HCT116 (cell line): ENCODE measurements at regions not wholly inside any gene's neighbourhood (a gene's known extent, or its start where the extent isn't known, plus 50 kb on each side); places are given as distances from the start of the nearest gene placed in this dataset.

Source experiments
- ATAC-seq: fragments of 200-7000 bp; cut with Tn5 transposase; 2 replicates; pipeline ENCODE4 v1.9.1; 2020; ENCODE audit warnings: mild to moderate bottlenecking, moderate library complexity
- BruUV-seq: library from RNA; stranded (reverse); fragments of 400-500 nt; replicated peaks from 2 replicates; lab custom pipeline; 2021; lab: Mats Ljungman, UMichigan
- CTCF ChIA-PET: fragments of 300-600 bp; sonication (Branson Sonifier 250); formaldehyde crosslinking; loops from one replicate; lab custom pipeline; 2021; ENCODE audit warnings: antibody characterized with exemption; lab: Charles Lee
- POLR2A ChIA-PET: fragments of 300-600, 350-600 bp; sonication (Branson Sonifier 250); formaldehyde crosslinking; loops from one replicate; lab custom pipeline; 2021; ENCODE audit warnings: antibody characterized with exemption; lab: Charles Lee
- RAD21 ChIA-PET, 2 experiments: fragments of 300-600 bp; sonication (Branson Sonifier 250); formaldehyde crosslinking; loops; one replicate each; lab custom pipeline; 2023; ENCODE audit warnings: low total read pairs in 2 of 2; ENCODE audit not compliant: uncharacterized antibody in 2 of 2, unreplicated experiment in 2 of 2, low non-redundant PET in 1 of 2; lab: Charles Lee
- DNase-seq: peaks from one replicate; pipeline ENCODE4 v3.0.0-alpha.2; 2010; ENCODE audit warnings: low read depth, low spot score
- H2AFZ ChIP-seq: fragments of 200-600 bp; shearing (Covaris generic), sonication (generic); 2 replicates; pipeline ENCODE4 v1.6.1; 2017; ENCODE audit warnings: low read depth, mixed run types, mixed read lengths, antibody characterized with exemption, low read length; ENCODE audit not compliant: poor library complexity, severe bottlenecking
- H3K27ac ChIP-seq: 2 replicates; pipeline ENCODE4 v1.5.1; 2012; ENCODE audit warnings: low read depth, low read length
- H3K27me3 ChIP-seq: fragments of 200-600 bp; sonication (generic); 2 replicates; pipeline ENCODE4 v1.6.1; 2016; ENCODE audit warnings: mixed run types, low read length, mixed read lengths; ENCODE audit not compliant: insufficient read depth
- H3K36me3 ChIP-seq, 2 experiments: fragments of 200-500 bp in 1 of 2; fragments of 200-600 bp in 1 of 2; sonication (Bioruptor generic) in 1 of 2; sonication (generic) in 1 of 2; 2 replicates each; pipeline versions ENCODE4 v1.5.1 to v1.6.1; 2014 to 2016; ENCODE audit warnings: low read length in 2 of 2, inconsistent platforms in 1 of 2, mixed read lengths in 1 of 2, mixed run types in 1 of 2; ENCODE audit not compliant: insufficient read depth in 2 of 2, control insufficient read depth in 1 of 2
- H3K4me1 ChIP-seq, 2 experiments: fragments of 200-600 bp in 1 of 2; sonication (generic) in 1 of 2; 2 replicates each; pipeline versions ENCODE4 v1.5.1 to v1.6.1; 2012 to 2017; ENCODE audit warnings: low read length in 2 of 2, inconsistent platforms in 1 of 2, mild to moderate bottlenecking in 1 of 2, mixed read lengths in 1 of 2, mixed run types in 1 of 2, moderate library complexity in 1 of 2; ENCODE audit not compliant: insufficient read depth in 2 of 2, control insufficient read depth in 1 of 2
- H3K4me2 ChIP-seq: fragments of 200-600 bp; sonication (generic); 2 replicates; pipeline ENCODE4 v1.6.1; 2017; ENCODE audit warnings: mixed run types, low read length, mixed read lengths
- H3K4me3 ChIP-seq, 2 experiments: fragments of 200-600 bp in 1 of 2; sonication (generic) in 1 of 2; replicated peaks in 1 of 2; 2 replicates each; pipeline ENCODE4 v1.5.1; 2011 to 2016; ENCODE audit warnings: low read length in 2 of 2, control low read depth in 1 of 2, low read depth in 1 of 2, mild to moderate bottlenecking in 1 of 2, mixed read lengths in 1 of 2, mixed run types in 1 of 2
- H3K79me2 ChIP-seq: fragments of 200-600 bp; sonication (generic); 2 replicates; pipeline ENCODE4 v1.6.1; 2017; ENCODE audit warnings: mild to moderate bottlenecking, mixed run types, low read length, moderate library complexity, mixed read lengths; ENCODE audit not compliant: insufficient read depth
- H3K9ac ChIP-seq: fragments of 200-600 bp; sonication (generic); 2 replicates; pipeline ENCODE4 v1.6.1; 2016; ENCODE audit warnings: low read length, mixed read lengths
- H3K9me2 ChIP-seq: fragments of 200-600 bp; sonication (generic), shearing (Covaris generic); 2 replicates; pipeline ENCODE4 v1.6.1; 2017; ENCODE audit warnings: mixed run types, mild to moderate bottlenecking, moderate library complexity; ENCODE audit not compliant: insufficient read depth
- H3K9me3 ChIP-seq, 2 experiments: fragments of 200-500 bp in 1 of 2; fragments of 200-600 bp in 1 of 2; sonication (Bioruptor generic) in 1 of 2; sonication (generic) in 1 of 2; 2 replicates each; pipeline ENCODE4 v1.6.1; 2014 to 2017; ENCODE audit warnings: low read length in 2 of 2, mixed read lengths in 2 of 2, inconsistent platforms in 1 of 2, low read depth in 1 of 2, mild to moderate bottlenecking in 1 of 2, mixed run types in 1 of 2, moderate library complexity in 1 of 2; ENCODE audit not compliant: control insufficient read depth in 1 of 2, insufficient read depth in 1 of 2
- H4K20me1 ChIP-seq: fragments of 200-600 bp; sonication (generic), shearing (Covaris generic); 2 replicates; pipeline ENCODE4 v1.6.1; 2017; ENCODE audit warnings: mixed run types, mild to moderate bottlenecking, moderate library complexity; ENCODE audit not compliant: insufficient read depth
- ELF1 ChIP-seq: IDR thresholded peaks from 2 replicates; pipeline ENCODE4 v1.6.1; 2012; ENCODE audit warnings: low read depth, borderline replicate concordance
- EZH2phosphoT487 ChIP-seq: fragments of 200-600 bp; IDR thresholded peaks from 2 replicates; pipeline ENCODE4 v1.6.1; 2018; ENCODE audit warnings: antibody characterized with exemption, borderline replicate concordance
- FOSL1 ChIP-seq: IDR thresholded peaks from 2 replicates; pipeline ENCODE4 v1.6.1; 2012; ENCODE audit warnings: low read depth
- SP1 ChIP-seq: IDR thresholded peaks from 2 replicates; pipeline ENCODE4 v1.6.1; 2012; ENCODE audit warnings: low read depth
- intact Hi-C: fragments of 100-400 bp; cut with micrococcal nuclease; formaldehyde crosslinking; loops from 2 replicates; pipeline ENCODE4 v1.10.0; 2022
- TF ChIP-seq, protein P1 (sequence below): IDR thresholded peaks from 2 replicates; pipeline ENCODE4 v1.6.1; 2012; ENCODE audit warnings: low read depth
- TF ChIP-seq, protein P2 (sequence below): IDR thresholded peaks from 2 replicates; pipeline ENCODE4 v1.6.1; 2011; ENCODE audit warnings: mild to moderate bottlenecking, low read length, moderate library complexity; ENCODE audit not compliant: insufficient replicate concordance; ENCODE audit errors: extremely low read depth

DNA sequence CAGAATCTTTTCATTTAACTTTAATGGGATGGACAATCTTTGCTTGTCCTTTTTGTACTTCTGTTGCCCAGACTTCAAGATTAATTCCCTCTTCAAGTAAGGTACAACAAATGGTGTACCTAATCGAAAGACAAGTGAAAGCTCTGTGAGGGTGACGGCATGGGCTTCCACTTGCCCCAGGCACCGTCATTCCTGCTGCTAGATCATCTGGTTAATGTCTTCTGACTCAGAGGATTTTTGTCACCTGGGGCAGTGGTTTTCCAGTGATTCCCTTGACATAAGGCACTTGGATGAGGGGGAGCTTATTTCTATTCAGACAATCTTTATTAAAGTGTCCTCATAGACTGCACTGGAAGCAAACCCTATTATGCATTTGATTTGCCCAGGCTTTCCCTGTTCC, 977.0 kb upstream of the AMELY start:
- Histone ChIP-seq H2AFZ (no peak overlapping the region), H4K20me1 (no peaks in the 10 kb centered on the region), H3K4me3 (no peak overlapping the region), H3K9me2 (no peaks in the 10 kb centered on the region), H3K79me2 (no peaks in the 10 kb centered on the region), H3K27ac (no peak overlapping the region), H3K9me3 (no peaks in the 10 kb centered on the region), H3K9ac (no peak overlapping the region), H3K36me3 (no peaks in the 10 kb centered on the region), H3K4me1 (no peaks in the 10 kb centered on the region), H3K4me2 (no peak overlapping the region), H3K27me3 (no peaks in the 10 kb centered on the region)
- RAD21 ChIA-PET: no interaction called here
- POLR2A ChIA-PET: no interaction called here
- CTCF ChIA-PET: no interaction called here
- DNase-seq (no peak), ATAC-seq (no peak)
- TF ChIP-seq EZH2phosphoT487: no peak
- no peak for TF ChIP-seq FOSL1
- no peak for TF ChIP-seq ELF1
- no peak for TF ChIP-seq SP1
- TF ChIP-seq, protein P1, sequence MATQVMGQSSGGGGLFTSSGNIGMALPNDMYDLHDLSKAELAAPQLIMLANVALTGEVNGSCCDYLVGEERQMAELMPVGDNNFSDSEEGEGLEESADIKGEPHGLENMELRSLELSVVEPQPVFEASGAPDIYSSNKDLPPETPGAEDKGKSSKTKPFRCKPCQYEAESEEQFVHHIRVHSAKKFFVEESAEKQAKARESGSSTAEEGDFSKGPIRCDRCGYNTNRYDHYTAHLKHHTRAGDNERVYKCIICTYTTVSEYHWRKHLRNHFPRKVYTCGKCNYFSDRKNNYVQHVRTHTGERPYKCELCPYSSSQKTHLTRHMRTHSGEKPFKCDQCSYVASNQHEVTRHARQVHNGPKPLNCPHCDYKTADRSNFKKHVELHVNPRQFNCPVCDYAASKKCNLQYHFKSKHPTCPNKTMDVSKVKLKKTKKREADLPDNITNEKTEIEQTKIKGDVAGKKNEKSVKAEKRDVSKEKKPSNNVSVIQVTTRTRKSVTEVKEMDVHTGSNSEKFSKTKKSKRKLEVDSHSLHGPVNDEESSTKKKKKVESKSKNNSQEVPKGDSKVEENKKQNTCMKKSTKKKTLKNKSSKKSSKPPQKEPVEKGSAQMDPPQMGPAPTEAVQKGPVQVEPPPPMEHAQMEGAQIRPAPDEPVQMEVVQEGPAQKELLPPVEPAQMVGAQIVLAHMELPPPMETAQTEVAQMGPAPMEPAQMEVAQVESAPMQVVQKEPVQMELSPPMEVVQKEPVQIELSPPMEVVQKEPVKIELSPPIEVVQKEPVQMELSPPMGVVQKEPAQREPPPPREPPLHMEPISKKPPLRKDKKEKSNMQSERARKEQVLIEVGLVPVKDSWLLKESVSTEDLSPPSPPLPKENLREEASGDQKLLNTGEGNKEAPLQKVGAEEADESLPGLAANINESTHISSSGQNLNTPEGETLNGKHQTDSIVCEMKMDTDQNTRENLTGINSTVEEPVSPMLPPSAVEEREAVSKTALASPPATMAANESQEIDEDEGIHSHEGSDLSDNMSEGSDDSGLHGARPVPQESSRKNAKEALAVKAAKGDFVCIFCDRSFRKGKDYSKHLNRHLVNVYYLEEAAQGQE: no peak
- TF ChIP-seq, protein P2, sequence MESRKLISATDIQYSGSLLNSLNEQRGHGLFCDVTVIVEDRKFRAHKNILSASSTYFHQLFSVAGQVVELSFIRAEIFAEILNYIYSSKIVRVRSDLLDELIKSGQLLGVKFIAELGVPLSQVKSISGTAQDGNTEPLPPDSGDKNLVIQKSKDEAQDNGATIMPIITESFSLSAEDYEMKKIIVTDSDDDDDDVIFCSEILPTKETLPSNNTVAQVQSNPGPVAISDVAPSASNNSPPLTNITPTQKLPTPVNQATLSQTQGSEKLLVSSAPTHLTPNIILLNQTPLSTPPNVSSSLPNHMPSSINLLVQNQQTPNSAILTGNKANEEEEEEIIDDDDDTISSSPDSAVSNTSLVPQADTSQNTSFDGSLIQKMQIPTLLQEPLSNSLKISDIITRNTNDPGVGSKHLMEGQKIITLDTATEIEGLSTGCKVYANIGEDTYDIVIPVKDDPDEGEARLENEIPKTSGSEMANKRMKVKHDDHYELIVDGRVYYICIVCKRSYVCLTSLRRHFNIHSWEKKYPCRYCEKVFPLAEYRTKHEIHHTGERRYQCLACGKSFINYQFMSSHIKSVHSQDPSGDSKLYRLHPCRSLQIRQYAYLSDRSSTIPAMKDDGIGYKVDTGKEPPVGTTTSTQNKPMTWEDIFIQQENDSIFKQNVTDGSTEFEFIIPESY: no peak
- BruUV-seq: no TSS peak
- intact Hi-C loops: no loop called here
